Astrocyte (in vitro differentiated cells and primary cell): ENCODE measurements at regions not wholly inside any gene's neighbourhood (a gene's known extent, or its start where the extent isn't known, plus 50 kb on each side); places are given as distances from the start of the nearest gene placed in this dataset.
"Not testable (repeated sequence)": the region's sequence is repeated elsewhere in the genome, so short reads cannot be mapped to it uniquely, and the experiment has no call there.

Experiments used
- DNase-seq: peaks from one replicate; pipeline ENCODE4 v3.0.0-alpha.2; 2010; ENCODE audit warnings: low read depth
- FAIRE-seq: peaks from 2 replicates; lab custom pipeline; 2011; peaks lifted over from hg19 to GRCh38; lab: Jason Lieb, UNC
- H2AFZ ChIP-seq: 2 replicates; pipeline ENCODE4 v1.6.0; 2012; ENCODE audit warnings: low read depth, low read length, inconsistent platforms
- H3K27ac ChIP-seq: 2 replicates; pipeline ENCODE4 v1.5.1; 2011; ENCODE audit warnings: low read depth, low read length, inconsistent platforms
- H3K27me3 ChIP-seq: 2 replicates; pipeline ENCODE4 v1.6.0; 2011; ENCODE audit warnings: low read length, inconsistent platforms; ENCODE audit not compliant: insufficient read depth
- H3K36me3 ChIP-seq: 2 replicates; pipeline ENCODE4 v1.5.1; 2011; ENCODE audit warnings: low read length, inconsistent platforms; ENCODE audit not compliant: insufficient read depth
- H3K4me1 ChIP-seq: 2 replicates; pipeline ENCODE4 v1.5.1; 2011; ENCODE audit warnings: low read length, inconsistent platforms; ENCODE audit not compliant: insufficient read depth
- H3K4me2 ChIP-seq: 2 replicates; pipeline ENCODE4 v1.6.0; 2012; ENCODE audit warnings: low read length, inconsistent platforms
- H3K4me3 ChIP-seq: 2 replicates; pipeline ENCODE4 v1.5.1; 2011; ENCODE audit warnings: low read depth, mild to moderate bottlenecking, low read length, inconsistent platforms; ENCODE audit not compliant: insufficient read depth
- H3K79me2 ChIP-seq: 2 replicates; pipeline ENCODE4 v1.6.0; 2012; ENCODE audit warnings: mild to moderate bottlenecking, low read length, inconsistent platforms; ENCODE audit not compliant: insufficient read depth
- H3K9ac ChIP-seq: 2 replicates; pipeline ENCODE4 v1.6.0; 2012; ENCODE audit warnings: mild to moderate bottlenecking, low read length, inconsistent platforms
- H3K9me3 ChIP-seq: 2 replicates; pipeline ENCODE4 v1.5.1; 2012; ENCODE audit warnings: low read depth, mild to moderate bottlenecking, low read length, inconsistent platforms; ENCODE audit not compliant: insufficient read depth
- H4K20me1 ChIP-seq: 2 replicates; pipeline ENCODE4 v1.6.0; 2012; ENCODE audit warnings: low read length, inconsistent platforms; ENCODE audit not compliant: insufficient read depth
- H3K27ac Mint-ChIP-seq: one replicate; pipeline ENCODE4 v1.8.0; 2021; ENCODE audit warnings: mild to moderate bottlenecking, mixed read lengths; ENCODE audit not compliant: unreplicated experiment
- H3K27me3 Mint-ChIP-seq: one replicate; pipeline ENCODE4 v1.8.0; 2021; ENCODE audit warnings: low read depth, mixed read lengths; ENCODE audit not compliant: unreplicated experiment
- H3K36me3 Mint-ChIP-seq: one replicate; pipeline ENCODE4 v1.8.0; 2021; ENCODE audit warnings: low read depth, mixed read lengths; ENCODE audit not compliant: unreplicated experiment
- H3K4me1 Mint-ChIP-seq: one replicate; pipeline ENCODE4 v1.8.0; 2021; ENCODE audit warnings: low read depth, mixed read lengths; ENCODE audit not compliant: unreplicated experiment
- H3K4me3 Mint-ChIP-seq: one replicate; pipeline ENCODE4 v1.8.0; 2021; ENCODE audit warnings: mild to moderate bottlenecking, moderate library complexity, mixed read lengths; ENCODE audit not compliant: unreplicated experiment
- H3K9me3 Mint-ChIP-seq: one replicate; pipeline ENCODE4 v1.8.0; 2021; ENCODE audit warnings: mild to moderate bottlenecking, mixed read lengths; ENCODE audit not compliant: unreplicated experiment
- CTCF ChIP-seq: IDR thresholded peaks from 2 replicates; pipeline ENCODE4 v1.5.1; 2011; ENCODE audit warnings: low read depth, mild to moderate bottlenecking, inconsistent platforms, low read length, moderate library complexity; ENCODE audit not compliant: insufficient read depth
- EZH2 ChIP-seq: IDR thresholded peaks from 2 replicates; pipeline ENCODE4 v1.6.1; 2012; ENCODE audit warnings: mild to moderate bottlenecking, low read length, inconsistent platforms; ENCODE audit not compliant: insufficient read depth

GRCh38 chr10:6926971-6927370 lies 346.9 kb upstream of the PRKCQ start:
- H3K79me2 ChIP-seq: no peaks in the 10 kb centered on the region
- DNase-seq (no peak), FAIRE-seq (no peak)
- H3K27ac ChIP-seq: no peak overlapping the region
- no peaks in the 10 kb centered on the region for H3K27me3 ChIP-seq
- peaks cover 17% of the 10 kb centered on the region for H3K4me1 ChIP-seq
- Mint-ChIP-seq H3K36me3 (no peaks in the 10 kb centered on the region), H3K4me1 (peaks cover 38% of the 10 kb centered on the region), H3K9me3 (peaks cover 2% of the 10 kb centered on the region), H3K27me3 (no peaks in the 10 kb centered on the region), H3K27ac (no peak overlapping the region), H3K4me3 (no peak overlapping the region)
- no peaks in the 10 kb centered on the region for H3K36me3 ChIP-seq
- no peak overlapping the region for H3K9ac ChIP-seq
- no peaks in the 10 kb centered on the region for H3K9me3 ChIP-seq
- H3K4me3 ChIP-seq: no peak overlapping the region
- H2AFZ ChIP-seq: no peak overlapping the region
- no peak for TF ChIP-seq CTCF
- no peak for TF ChIP-seq EZH2
- no peaks in the 10 kb centered on the region for H4K20me1 ChIP-seq
- H3K4me2 ChIP-seq: peak overlapping the region; percentile 70

GRCh38 chr10:6925146-6925545 lies 345.1 kb upstream of the PRKCQ start:
- no peaks in the 10 kb centered on the region for H3K36me3 Mint-ChIP-seq
- no peaks in the 10 kb centered on the region for H3K36me3 ChIP-seq
- H3K4me1 Mint-ChIP-seq: peaks cover 41% of the 10 kb centered on the region
- TF ChIP-seq CTCF: no peak
- no peak for TF ChIP-seq EZH2
- DNase-seq: no peak
- no peak overlapping the region for H3K27ac Mint-ChIP-seq
- peaks cover 2% of the 10 kb centered on the region for H3K9me3 Mint-ChIP-seq
- H3K4me1 ChIP-seq: peaks cover 17% of the 10 kb centered on the region
- H3K79me2 ChIP-seq: no peaks in the 10 kb centered on the region
- H4K20me1 ChIP-seq: no peaks in the 10 kb centered on the region
- H3K9me3 ChIP-seq: no peaks in the 10 kb centered on the region
- H3K27me3 ChIP-seq: no peaks in the 10 kb centered on the region
- H3K9ac ChIP-seq: no peak overlapping the region
- H3K4me3 Mint-ChIP-seq: no peak overlapping the region
- H3K27ac ChIP-seq: no peak overlapping the region
- no peak for FAIRE-seq
- no peak overlapping the region for H3K4me2 ChIP-seq
- H3K27me3 Mint-ChIP-seq: no peaks in the 10 kb centered on the region
- no peak overlapping the region for H3K4me3 ChIP-seq
- no peak overlapping the region for H2AFZ ChIP-seq

GRCh38 chr10:6924166-6924565 lies 344.1 kb upstream of the PRKCQ start:
- H3K27me3 Mint-ChIP-seq: no peaks in the 10 kb centered on the region
- peaks cover 2% of the 10 kb centered on the region for H3K9me3 Mint-ChIP-seq

GRCh38 chr10:6921026-6921425 lies 340.9 kb upstream of the PRKCQ start:
- H3K36me3 ChIP-seq, H2AFZ ChIP-seq: not testable (repeated sequence)

More at GRCh38 chr10:6924166-6924565, 344.1 kb upstream of the PRKCQ start:
- no peaks in the 10 kb centered on the region for H3K79me2 ChIP-seq
- no peaks in the 10 kb centered on the region for H3K9me3 ChIP-seq
- no peak overlapping the region for H3K27ac ChIP-seq
- H3K4me1 Mint-ChIP-seq: peaks cover 38% of the 10 kb centered on the region
- H3K27me3 ChIP-seq: no peaks in the 10 kb centered on the region
- no peaks in the 10 kb centered on the region for H4K20me1 ChIP-seq
- FAIRE-seq (no peak), DNase-seq (peak; percentile 46)
- H3K36me3 ChIP-seq: no peaks in the 10 kb centered on the region
- no peak overlapping the region for H3K27ac Mint-ChIP-seq
- H2AFZ ChIP-seq: no peak overlapping the region
- H3K4me3 ChIP-seq: no peak overlapping the region
- TF ChIP-seq EZH2: no peak
- TF ChIP-seq CTCF: no peak
- no peak overlapping the region for H3K4me3 Mint-ChIP-seq
- H3K9ac ChIP-seq: no peak overlapping the region
- peaks cover 21% of the 10 kb centered on the region for H3K4me1 ChIP-seq
- no peaks in the 10 kb centered on the region for H3K36me3 Mint-ChIP-seq
- peak overlapping the region; percentile 52 for H3K4me2 ChIP-seq

More at GRCh38 chr10:6921026-6921425, 340.9 kb upstream of the PRKCQ start:
- H3K4me2 ChIP-seq, H3K9me3 ChIP-seq, H3K79me2 ChIP-seq, H3K27ac ChIP-seq, H3K36me3 Mint-ChIP-seq, H3K27me3 Mint-ChIP-seq, H3K4me3 ChIP-seq, H3K27ac Mint-ChIP-seq, FAIRE-seq, DNase-seq, H3K9me3 Mint-ChIP-seq, H3K4me3 Mint-ChIP-seq, H3K27me3 ChIP-seq, H3K9ac ChIP-seq, H3K4me1 ChIP-seq, H4K20me1 ChIP-seq: not testable (repeated sequence)
- peaks cover 19% of the 10 kb centered on the region for H3K4me1 Mint-ChIP-seq
